H1 (cell line): ENCODE measurements at regions not wholly inside any gene's neighbourhood (a gene's known extent, or its start where the extent isn't known, plus 50 kb on each side); places are given as distances from the start of the nearest gene placed in this dataset.
"Not testable (repeated sequence)": the region's sequence is repeated elsewhere in the genome, so short reads cannot be mapped to it uniquely, and the experiment has no call there.

ENCODE experiments used
- CTCF ChIA-PET: fragments of 300-600 bp; sonication (Branson Sonifier 250); formaldehyde crosslinking; loops from one replicate; lab custom pipeline; 2021; ENCODE audit not compliant: partially characterized antibody; lab: Charles Lee
- POLR2A ChIA-PET: fragments of 300-600 bp; sonication (Branson Sonifier 250); formaldehyde crosslinking; loops from one replicate; lab custom pipeline; 2021; ENCODE audit warnings: inconsistent platforms; ENCODE audit not compliant: partially characterized antibody; lab: Charles Lee
- DNase-seq, 2 experiments: peaks; one replicate each; pipeline versions ENCODE4 v3.0.0 to v3.0.0-alpha.2; 2010 to 2022; ENCODE audit warnings: low spot score in 2 of 2, low read depth in 1 of 2, mixed read lengths in 1 of 2
- FAIRE-seq: peaks from 2 replicates; lab custom pipeline; 2011; peaks lifted over from hg19 to GRCh38; lab: Jason Lieb, UNC
- H2AFZ ChIP-seq: 2 replicates; pipeline ENCODE4 v1.8.1; 2012; ENCODE audit warnings: low read length, inconsistent platforms
- H2AK5ac ChIP-seq: 2 replicates; pipeline ENCODE4 v1.6.1; 2013; ENCODE audit warnings: low read depth, low read length
- H2BK120ac ChIP-seq: replicated peaks from 2 replicates; pipeline ENCODE3; 2013; ENCODE audit warnings: low read depth, low read length, inconsistent platforms
- H2BK12ac ChIP-seq: 2 replicates; pipeline ENCODE4 v1.6.1; 2013; ENCODE audit warnings: low read depth, low read length
- H2BK15ac ChIP-seq: 2 replicates; pipeline ENCODE4 v1.6.1; 2013; ENCODE audit warnings: low read length
- H2BK20ac ChIP-seq: 2 replicates; pipeline ENCODE4 v1.6.1; 2013; ENCODE audit warnings: low read length
- H2BK5ac ChIP-seq: 2 replicates; pipeline ENCODE4 v1.6.1; 2013; ENCODE audit warnings: low read depth, low read length
- H3K14ac ChIP-seq: 2 replicates; pipeline ENCODE4 v1.6.1; 2013; ENCODE audit warnings: inconsistent platforms; ENCODE audit not compliant: insufficient read length
- H3K18ac ChIP-seq: 2 replicates; pipeline ENCODE4 v1.6.1; 2013; ENCODE audit warnings: low read length; ENCODE audit errors: extremely low read depth
- H3K23ac ChIP-seq: 2 replicates; pipeline ENCODE4 v1.6.1; 2013; ENCODE audit warnings: inconsistent platforms; ENCODE audit not compliant: insufficient read length
- H3K23me2 ChIP-seq: 2 replicates; pipeline ENCODE4 v1.6.1; 2013; ENCODE audit warnings: low read depth, low read length
- H3K27ac ChIP-seq: 2 replicates; pipeline ENCODE4 v1.6.1; 2011; ENCODE audit warnings: low read depth, low read length, inconsistent platforms
- H3K27me3 ChIP-seq, 4 experiments: replicated peaks in 1 of 4; 1 replicate in 1 of 4; 2 replicates in 3 of 4; pipeline versions ENCODE4 v1.6.1 to v1.8.1; 2011 to 2013; ENCODE audit warnings: low read length in 3 of 4, mild to moderate bottlenecking in 3 of 4, inconsistent platforms in 2 of 4, mixed read lengths in 2 of 4, moderate library complexity in 1 of 4; ENCODE audit not compliant: control insufficient read depth in 3 of 4, insufficient read depth in 3 of 4; ENCODE audit errors: extremely low read depth in 1 of 4
- H3K36me3 ChIP-seq, 4 experiments: 2 replicates each; pipeline versions ENCODE4 v1.6.1 to v1.8.1; 2011 to 2013; ENCODE audit warnings: mild to moderate bottlenecking in 4 of 4, low read length in 3 of 4, moderate library complexity in 2 of 4, control low read depth in 1 of 4, inconsistent platforms in 1 of 4; ENCODE audit not compliant: insufficient read depth in 4 of 4, control insufficient read depth in 2 of 4
- H3K4ac ChIP-seq: replicated peaks from 2 replicates; pipeline ENCODE3; 2013; ENCODE audit warnings: low read length, low read depth, mixed read lengths, inconsistent platforms; ENCODE audit not compliant: insufficient read length
- H3K4me1 ChIP-seq, 4 experiments: replicated peaks in 1 of 4; 1 replicate in 1 of 4; 2 replicates in 3 of 4; pipeline versions ENCODE4 v1.6.1 to v1.8.1; 2011 to 2013; ENCODE audit warnings: low read length in 3 of 4, inconsistent platforms in 2 of 4, mixed read lengths in 1 of 4; ENCODE audit not compliant: insufficient read depth in 4 of 4, control insufficient read depth in 3 of 4
- H3K4me2 ChIP-seq, 2 experiments: 2 replicates each; pipeline versions ENCODE4 v1.6.1 to v1.8.1; 2011 to 2013; ENCODE audit warnings: low read depth in 2 of 2, low read length in 2 of 2, control low read depth in 1 of 2, inconsistent platforms in 1 of 2, mild to moderate bottlenecking in 1 of 2; ENCODE audit not compliant: insufficient read depth in 1 of 2
- H3K4me3 ChIP-seq, 4 experiments: fragments of 200-600, 300-600 bp in 1 of 4; sonication (generic), shearing (Covaris generic), sonication (Bioruptor Twin) in 1 of 4; 2 replicates each; pipeline versions ENCODE4 v1.5.1 to v1.8.1; 2011 to 2016; ENCODE audit warnings: low read length in 4 of 4, low read depth in 3 of 4, control low read depth in 2 of 4, inconsistent platforms in 2 of 4, mild to moderate bottlenecking in 2 of 4, mixed read lengths in 1 of 4, moderate library complexity in 1 of 4; ENCODE audit not compliant: insufficient read depth in 2 of 4; ENCODE audit errors: extremely low read depth in 1 of 4
- H3K56ac ChIP-seq: replicated peaks from 2 replicates; pipeline ENCODE3; 2013; ENCODE audit warnings: low read depth, mild to moderate bottlenecking, mixed read lengths, low read length, inconsistent platforms; ENCODE audit not compliant: insufficient read length
- H3K79me1 ChIP-seq: 2 replicates; pipeline ENCODE4 v1.6.1; 2013; ENCODE audit warnings: low read depth, low read length, control low read depth
- H3K79me2 ChIP-seq, 2 experiments: 2 replicates each; pipeline versions ENCODE4 v1.6.1 to v1.8.1; 2012 to 2013; ENCODE audit warnings: low read length in 2 of 2, mild to moderate bottlenecking in 2 of 2, inconsistent platforms in 1 of 2; ENCODE audit not compliant: insufficient read depth in 2 of 2, control insufficient read depth in 1 of 2
- H3K9ac ChIP-seq, 4 experiments: replicated peaks in 1 of 4; 1 replicate in 1 of 4; 2 replicates in 3 of 4; pipeline versions ENCODE4 v1.6.1 to v1.8.1; 2011 to 2013; ENCODE audit warnings: low read depth in 3 of 4, low read length in 3 of 4, control low read depth in 2 of 4, mild to moderate bottlenecking in 2 of 4, moderate library complexity in 2 of 4, inconsistent platforms in 1 of 4; ENCODE audit errors: extremely low read depth in 1 of 4
- H3K9me3 ChIP-seq, 2 experiments: 2 replicates each; pipeline versions ENCODE4 v1.6.1 to v1.8.1; 2012 to 2013; ENCODE audit warnings: mild to moderate bottlenecking in 2 of 2, moderate library complexity in 2 of 2, control low read depth in 1 of 2, inconsistent platforms in 1 of 2, low read depth in 1 of 2, low read length in 1 of 2, mixed read lengths in 1 of 2; ENCODE audit not compliant: insufficient read depth in 2 of 2
- H4K20me1 ChIP-seq, 2 experiments: replicated peaks in 1 of 2; 2 replicates each; pipeline versions ENCODE3 to v1.8.1; 2011 to 2013; ENCODE audit warnings: inconsistent platforms in 2 of 2, low read length in 2 of 2, mild to moderate bottlenecking in 1 of 2; ENCODE audit not compliant: insufficient read depth in 2 of 2, control insufficient read depth in 1 of 2
- H4K5ac ChIP-seq: 2 replicates; pipeline ENCODE4 v1.6.1; 2013; ENCODE audit warnings: low read length, low read depth, mixed read lengths, inconsistent platforms; ENCODE audit not compliant: insufficient read length
- H4K8ac ChIP-seq: 2 replicates; pipeline ENCODE4 v1.8.0; 2013; ENCODE audit warnings: mild to moderate bottlenecking, moderate library complexity, low read length, inconsistent platforms; ENCODE audit not compliant: insufficient read depth; ENCODE audit errors: extremely low read depth
- H4K91ac ChIP-seq: replicated peaks from 2 replicates; pipeline ENCODE3; 2013; ENCODE audit warnings: low read length, mixed read lengths, inconsistent platforms; ENCODE audit not compliant: insufficient read length
- WGBS, 2 experiments: shearing (Covaris generic) in 1 of 2; methylation state at CpG; one replicate each; pipeline versions ENCODE4 v1.1.6 to v1.1.7; 2013 to 2015; ENCODE audit warnings: low lambda C conversion rate in 2 of 2, mixed read lengths in 2 of 2, inconsistent platforms in 1 of 2, low coverage in 1 of 2, missing lambda C conversion rate in 1 of 2; ENCODE audit not compliant: insufficient replicate concordance in 2 of 2, insufficient coverage in 1 of 2, insufficient read length in 1 of 2; ENCODE audit errors: extremely low coverage in 1 of 2, missing lambda C conversion rate in 1 of 2; 5-methylcytosine and 5-hydroxymethylcytosine counted together

GRCh38 chr14:98921306-98921705 lies 350.7 kb downstream of the BCL11B start:
- H3K4ac ChIP-seq, H3K23me2 ChIP-seq, H3K9me3 ChIP-seq, H3K4me3 ChIP-seq, H2BK15ac ChIP-seq, H4K5ac ChIP-seq, H2BK20ac ChIP-seq, H3K79me2 ChIP-seq, FAIRE-seq, H3K56ac ChIP-seq, H3K4me2 ChIP-seq, H3K14ac ChIP-seq, H2BK120ac ChIP-seq, H3K79me1 ChIP-seq, H4K8ac ChIP-seq, H3K4me1 ChIP-seq, H3K27me3 ChIP-seq, H2BK5ac ChIP-seq, DNase-seq, H3K36me3 ChIP-seq, H4K20me1 ChIP-seq, H2AFZ ChIP-seq, H4K91ac ChIP-seq, H3K9ac ChIP-seq, H3K23ac ChIP-seq, H2BK12ac ChIP-seq, H3K18ac ChIP-seq, H3K27ac ChIP-seq, H2AK5ac ChIP-seq: not testable (repeated sequence)
- 93% methylated on average over 3 of the region's 3 CpGs; no CpG with 5 or more reads in 1 of the 2 experiments for whole genome bisulfite sequencing, 2 experiments
- ChIA-PET CTCF (interaction anchor here (1.0 kb wide), 1 partner anchor 20 kb away, joined by 3 read pairs; no protein-coding TSS in a partner anchor), POLR2A (interaction anchor here (0.7 kb wide), 1 partner anchor 42 kb away, joined by 3 read pairs; no protein-coding TSS in a partner anchor)
